Astrocyte (in vitro differentiated cells and primary cell): ENCODE measurements at regions not wholly inside any gene's neighbourhood (a gene's known extent, or its start where the extent isn't known, plus 50 kb on each side); places are given as distances from the start of the nearest gene placed in this dataset.

ENCODE experiments used
- DNase-seq: peaks from one replicate; pipeline ENCODE4 v3.0.0-alpha.2; 2010; ENCODE audit warnings: low read depth
- FAIRE-seq: peaks from 2 replicates; lab custom pipeline; 2011; peaks lifted over from hg19 to GRCh38; lab: Jason Lieb, UNC
- H2AFZ ChIP-seq: 2 replicates; pipeline ENCODE4 v1.6.0; 2012; ENCODE audit warnings: low read depth, low read length, inconsistent platforms
- H3K27ac ChIP-seq: 2 replicates; pipeline ENCODE4 v1.5.1; 2011; ENCODE audit warnings: low read depth, low read length, inconsistent platforms
- H3K27me3 ChIP-seq: 2 replicates; pipeline ENCODE4 v1.6.0; 2011; ENCODE audit warnings: low read length, inconsistent platforms; ENCODE audit not compliant: insufficient read depth
- H3K36me3 ChIP-seq: 2 replicates; pipeline ENCODE4 v1.5.1; 2011; ENCODE audit warnings: low read length, inconsistent platforms; ENCODE audit not compliant: insufficient read depth
- H3K4me1 ChIP-seq: 2 replicates; pipeline ENCODE4 v1.5.1; 2011; ENCODE audit warnings: low read length, inconsistent platforms; ENCODE audit not compliant: insufficient read depth
- H3K4me2 ChIP-seq: 2 replicates; pipeline ENCODE4 v1.6.0; 2012; ENCODE audit warnings: low read length, inconsistent platforms
- H3K4me3 ChIP-seq: 2 replicates; pipeline ENCODE4 v1.5.1; 2011; ENCODE audit warnings: low read depth, mild to moderate bottlenecking, low read length, inconsistent platforms; ENCODE audit not compliant: insufficient read depth
- H3K79me2 ChIP-seq: 2 replicates; pipeline ENCODE4 v1.6.0; 2012; ENCODE audit warnings: mild to moderate bottlenecking, low read length, inconsistent platforms; ENCODE audit not compliant: insufficient read depth
- H3K9ac ChIP-seq: 2 replicates; pipeline ENCODE4 v1.6.0; 2012; ENCODE audit warnings: mild to moderate bottlenecking, low read length, inconsistent platforms
- H3K9me3 ChIP-seq: 2 replicates; pipeline ENCODE4 v1.5.1; 2012; ENCODE audit warnings: low read depth, mild to moderate bottlenecking, low read length, inconsistent platforms; ENCODE audit not compliant: insufficient read depth
- H4K20me1 ChIP-seq: 2 replicates; pipeline ENCODE4 v1.6.0; 2012; ENCODE audit warnings: low read length, inconsistent platforms; ENCODE audit not compliant: insufficient read depth
- H3K27ac Mint-ChIP-seq: one replicate; pipeline ENCODE4 v1.8.0; 2021; ENCODE audit warnings: mild to moderate bottlenecking, mixed read lengths; ENCODE audit not compliant: unreplicated experiment
- H3K27me3 Mint-ChIP-seq: one replicate; pipeline ENCODE4 v1.8.0; 2021; ENCODE audit warnings: low read depth, mixed read lengths; ENCODE audit not compliant: unreplicated experiment
- H3K36me3 Mint-ChIP-seq: one replicate; pipeline ENCODE4 v1.8.0; 2021; ENCODE audit warnings: low read depth, mixed read lengths; ENCODE audit not compliant: unreplicated experiment
- H3K4me1 Mint-ChIP-seq: one replicate; pipeline ENCODE4 v1.8.0; 2021; ENCODE audit warnings: low read depth, mixed read lengths; ENCODE audit not compliant: unreplicated experiment
- H3K4me3 Mint-ChIP-seq: one replicate; pipeline ENCODE4 v1.8.0; 2021; ENCODE audit warnings: mild to moderate bottlenecking, moderate library complexity, mixed read lengths; ENCODE audit not compliant: unreplicated experiment
- H3K9me3 Mint-ChIP-seq: one replicate; pipeline ENCODE4 v1.8.0; 2021; ENCODE audit warnings: mild to moderate bottlenecking, mixed read lengths; ENCODE audit not compliant: unreplicated experiment
- CTCF ChIP-seq: IDR thresholded peaks from 2 replicates; pipeline ENCODE4 v1.5.1; 2011; ENCODE audit warnings: low read depth, mild to moderate bottlenecking, inconsistent platforms, low read length, moderate library complexity; ENCODE audit not compliant: insufficient read depth
- EZH2 ChIP-seq: IDR thresholded peaks from 2 replicates; pipeline ENCODE4 v1.6.1; 2012; ENCODE audit warnings: mild to moderate bottlenecking, low read length, inconsistent platforms; ENCODE audit not compliant: insufficient read depth

GRCh38 chr6:130516604-130517003 lies 150.8 kb downstream of the TMEM200A start:
- no peak overlapping the region for H3K27ac ChIP-seq
- no peak for TF ChIP-seq EZH2
- no peak for DNase-seq

GRCh38 chr6:130517444-130517931 lies 151.7 kb downstream of the TMEM200A start:
- Histone ChIP-seq H4K20me1 (no peaks in the 10 kb centered on the region), H2AFZ (no peak overlapping the region), H3K27me3 (no peaks in the 10 kb centered on the region), H3K79me2 (no peaks in the 10 kb centered on the region), H3K27ac (no peak overlapping the region), H3K4me2 (no peak overlapping the region), H3K36me3 (no peaks in the 10 kb centered on the region), H3K4me1 (peaks cover 10% of the 10 kb centered on the region), H3K9me3 (no peaks in the 10 kb centered on the region), H3K9ac (no peak overlapping the region), H3K4me3 (no peak overlapping the region)
- peak; percentile 17 for FAIRE-seq
- H3K9me3 Mint-ChIP-seq, result peaks cover 2% of the 10 kb centered on the region
- peaks cover 37% of the 10 kb centered on the region for H3K4me1 Mint-ChIP-seq
- H3K36me3 Mint-ChIP-seq, result no peaks in the 10 kb centered on the region
- no peak overlapping the region for H3K4me3 Mint-ChIP-seq
- no peaks in the 10 kb centered on the region for H3K27me3 Mint-ChIP-seq
- peak; percentile 43 for DNase-seq
- no peak for TF ChIP-seq CTCF
- TF ChIP-seq EZH2, result no peak
- H3K27ac Mint-ChIP-seq, result peak overlapping the region; percentile 21

More at GRCh38 chr6:130516604-130517003, 150.8 kb downstream of the TMEM200A start:
- Histone ChIP-seq H3K27me3 (no peaks in the 10 kb centered on the region), H3K4me3 (no peak overlapping the region), H3K4me2 (no peak overlapping the region), H3K4me1 (peaks cover 10% of the 10 kb centered on the region), H3K9me3 (no peaks in the 10 kb centered on the region), H2AFZ (no peak overlapping the region), H4K20me1 (no peaks in the 10 kb centered on the region), H3K79me2 (no peaks in the 10 kb centered on the region), H3K9ac (no peak overlapping the region), H3K36me3 (no peaks in the 10 kb centered on the region)
- H3K4me1 Mint-ChIP-seq, result peaks cover 37% of the 10 kb centered on the region
- H3K9me3 Mint-ChIP-seq, result peaks cover 2% of the 10 kb centered on the region
- FAIRE-seq, result no peak
- H3K27ac Mint-ChIP-seq, result no peak overlapping the region
- no peaks in the 10 kb centered on the region for H3K36me3 Mint-ChIP-seq
- no peak overlapping the region for H3K4me3 Mint-ChIP-seq
- H3K27me3 Mint-ChIP-seq, result no peaks in the 10 kb centered on the region

DNA sequence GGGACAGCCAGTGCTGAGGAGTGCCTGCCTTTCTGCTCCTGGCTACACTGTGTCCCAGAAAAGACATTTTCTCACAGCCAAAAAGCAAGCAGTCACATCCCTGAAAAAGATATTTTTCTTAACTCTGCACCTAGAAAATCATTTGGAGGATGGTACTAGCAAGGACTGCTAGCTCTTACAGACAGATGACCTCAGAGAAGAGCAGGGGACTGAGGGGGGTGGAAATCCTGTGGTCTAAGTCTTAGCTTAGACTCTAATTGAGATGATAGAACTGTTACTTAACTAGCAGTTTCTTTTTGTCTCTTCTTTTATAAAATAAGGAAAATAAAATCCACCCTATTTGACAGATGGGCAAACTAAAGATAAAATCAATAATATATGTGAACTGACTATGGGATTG lies 152.8 kb downstream of the TMEM200A start:
- no peak overlapping the region for H2AFZ ChIP-seq
- no peak overlapping the region for H3K9ac ChIP-seq
- DNase-seq, result peak; percentile 22
- no peak overlapping the region for H3K4me3 ChIP-seq
- no peaks in the 10 kb centered on the region for H3K27me3 ChIP-seq
- Mint-ChIP-seq H3K4me3 (no peak overlapping the region), H3K27me3 (peaks cover 1% of the 10 kb centered on the region), H3K36me3 (no peaks in the 10 kb centered on the region), H3K4me1 (peaks cover 37% of the 10 kb centered on the region), H3K27ac (peak overlapping the region; percentile 21), H3K9me3 (peaks cover 2% of the 10 kb centered on the region)
- H4K20me1 ChIP-seq, result no peaks in the 10 kb centered on the region
- H3K4me2 ChIP-seq, result no peak overlapping the region
- H3K36me3 ChIP-seq, result no peaks in the 10 kb centered on the region
- H3K79me2 ChIP-seq, result no peaks in the 10 kb centered on the region
- H3K4me1 ChIP-seq, result peaks cover 7% of the 10 kb centered on the region
- H3K27ac ChIP-seq, result no peak overlapping the region
- TF ChIP-seq CTCF (no peak), EZH2 (no peak)
- H3K9me3 ChIP-seq, result no peaks in the 10 kb centered on the region
- FAIRE-seq, result no peak
